ENCODE measurements at regions not wholly inside any gene's neighbourhood (a gene's known extent, or its start where the extent isn't known, plus 50 kb on each side); places are given as distances from the start of the nearest gene placed in this dataset.
"Not testable (repeated sequence)": the region's sequence is repeated elsewhere in the genome, so short reads cannot be mapped to it uniquely, and the experiment has no call there.

DNA sequence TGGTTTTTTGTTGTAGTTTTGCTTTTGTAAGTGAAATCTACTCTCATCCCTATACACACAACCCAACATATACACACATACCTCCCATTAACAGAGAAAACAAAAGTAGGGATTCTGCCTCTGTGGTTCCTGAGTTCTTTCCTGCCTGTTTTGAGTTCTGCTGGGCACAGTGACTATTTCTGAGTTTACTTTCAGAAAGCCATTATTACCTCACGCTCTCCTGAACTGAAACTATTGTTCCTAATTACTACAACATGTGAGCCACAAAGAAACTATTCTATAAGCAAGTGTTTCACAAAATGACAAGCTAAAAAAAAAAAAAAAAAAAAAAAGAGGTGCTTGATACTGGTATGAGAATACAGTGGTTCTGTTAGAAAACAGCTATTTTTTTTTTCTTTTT is 110.9 kb downstream of the ALG10B start:
- Histone ChIP-seq H3K27ac (no peak overlapping the region), H3K79me2 (no peaks in the 10 kb centered on the region), H3K27me3 (no peaks in the 10 kb centered on the region), H3K36me3 (replicated peaks; ENCODE audit: insufficient read depth, low read depth) (no peaks in the 10 kb centered on the region), H3K4me1 (ENCODE audit: insufficient read depth) (no peaks in the 10 kb centered on the region), H3K4me3 (no peak overlapping the region), H3K9me3 (ENCODE audit: low read depth) (no peaks in the 10 kb centered on the region), H2AFZ (no peak overlapping the region), H3K4me2 (no peak overlapping the region), H4K20me1 (ENCODE audit: insufficient read depth, poor library complexity, severe bottlenecking) (no peaks in the 10 kb centered on the region), H3K9me2 (replicated peaks; ENCODE audit: insufficient read depth) (no peaks in the 10 kb centered on the region)
- no peak for DNase-seq (ENCODE audit: low spot score)
- WGBS (ENCODE audit: low lambda C conversion rate, missing lambda C conversion rate): 35% methylated on average over 1 of the region's 1 CpG
- TF ChIP-seq, protein P1, sequence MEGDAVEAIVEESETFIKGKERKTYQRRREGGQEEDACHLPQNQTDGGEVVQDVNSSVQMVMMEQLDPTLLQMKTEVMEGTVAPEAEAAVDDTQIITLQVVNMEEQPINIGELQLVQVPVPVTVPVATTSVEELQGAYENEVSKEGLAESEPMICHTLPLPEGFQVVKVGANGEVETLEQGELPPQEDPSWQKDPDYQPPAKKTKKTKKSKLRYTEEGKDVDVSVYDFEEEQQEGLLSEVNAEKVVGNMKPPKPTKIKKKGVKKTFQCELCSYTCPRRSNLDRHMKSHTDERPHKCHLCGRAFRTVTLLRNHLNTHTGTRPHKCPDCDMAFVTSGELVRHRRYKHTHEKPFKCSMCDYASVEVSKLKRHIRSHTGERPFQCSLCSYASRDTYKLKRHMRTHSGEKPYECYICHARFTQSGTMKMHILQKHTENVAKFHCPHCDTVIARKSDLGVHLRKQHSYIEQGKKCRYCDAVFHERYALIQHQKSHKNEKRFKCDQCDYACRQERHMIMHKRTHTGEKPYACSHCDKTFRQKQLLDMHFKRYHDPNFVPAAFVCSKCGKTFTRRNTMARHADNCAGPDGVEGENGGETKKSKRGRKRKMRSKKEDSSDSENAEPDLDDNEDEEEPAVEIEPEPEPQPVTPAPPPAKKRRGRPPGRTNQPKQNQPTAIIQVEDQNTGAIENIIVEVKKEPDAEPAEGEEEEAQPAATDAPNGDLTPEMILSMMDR (IDR thresholded peaks at IDR 0.05; ENCODE audit: poor library complexity): no peak

DNA sequence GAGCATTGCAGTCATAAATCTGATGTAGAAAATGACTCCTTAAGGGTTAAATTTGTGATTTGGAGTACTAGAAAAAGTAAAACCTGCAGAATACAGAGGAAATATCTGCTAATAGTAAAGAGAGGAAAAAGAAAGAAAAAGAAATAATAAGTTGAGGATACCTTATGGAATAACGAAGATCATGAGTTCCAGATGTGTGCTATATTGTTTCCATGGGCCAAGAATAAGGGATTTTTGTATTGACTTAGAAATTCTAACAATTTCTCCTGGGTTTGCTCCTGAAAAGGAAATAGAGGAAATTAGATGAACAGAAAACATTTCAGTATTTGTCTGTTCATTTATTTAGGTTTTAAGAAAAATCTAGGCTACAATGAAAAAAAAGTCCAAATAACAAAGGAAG is 115.3 kb downstream of the ALG10B start:
- Histone ChIP-seq H3K79me2 (no peaks in the 10 kb centered on the region), H3K27ac (no peak overlapping the region), H3K27me3 (no peaks in the 10 kb centered on the region), H3K36me3 (replicated peaks; ENCODE audit: insufficient read depth, low read depth) (no peaks in the 10 kb centered on the region), H2AFZ (no peak overlapping the region), H3K4me3 (no peak overlapping the region), H3K9me3 (ENCODE audit: low read depth) (no peaks in the 10 kb centered on the region), H3K4me1 (ENCODE audit: insufficient read depth) (no peaks in the 10 kb centered on the region), H3K4me2 (no peak overlapping the region), H4K20me1 (ENCODE audit: insufficient read depth, poor library complexity, severe bottlenecking) (no peaks in the 10 kb centered on the region), H3K9me2 (replicated peaks; ENCODE audit: insufficient read depth) (no peaks in the 10 kb centered on the region)
- 70% methylated on average over 1 of the region's 1 CpG for WGBS (ENCODE audit: low lambda C conversion rate, missing lambda C conversion rate)
- DNase-seq (ENCODE audit: low spot score): no peak
- no peak for TF ChIP-seq EZH2 (IDR thresholded peaks at IDR 0.05; ENCODE audit: borderline replicate concordance)
- no peak for TF ChIP-seq EZH2phosphoT487 (IDR thresholded peaks at IDR 0.05; ENCODE audit: low read depth, severe bottlenecking, unreplicated experiment)
- TF ChIP-seq, protein P1 (IDR thresholded peaks at IDR 0.05; ENCODE audit: poor library complexity): no peak

DNA sequence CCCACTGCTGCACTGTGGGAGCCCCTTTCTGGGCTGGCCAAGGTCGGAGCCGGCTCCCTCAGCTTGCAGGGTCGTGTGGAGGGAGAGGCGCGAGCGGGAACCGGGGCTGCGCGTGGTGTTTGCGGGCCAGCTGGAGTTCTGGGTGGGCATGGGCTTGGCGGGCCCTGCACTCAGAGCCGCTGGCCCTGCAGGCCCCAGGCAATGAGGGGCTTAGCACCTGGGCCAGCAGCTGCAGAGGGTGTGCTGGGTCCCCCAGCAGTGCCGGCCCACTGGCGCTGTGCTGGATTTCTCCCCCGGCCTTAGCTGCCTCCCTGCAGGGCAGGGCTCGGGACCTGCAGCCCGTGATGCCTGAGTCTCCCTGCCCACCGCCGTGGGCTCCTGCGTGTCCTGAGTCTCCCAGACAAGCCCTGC is 125.3 kb downstream of the ALG10B start:
- not testable (repeated sequence) for H4K20me1 ChIP-seq (ENCODE audit: insufficient read depth, poor library complexity, severe bottlenecking); H3K79me2 ChIP-seq; H3K9me3 ChIP-seq (ENCODE audit: low read depth); H2AFZ ChIP-seq; H3K27ac ChIP-seq; H3K36me3 ChIP-seq (replicated peaks; ENCODE audit: insufficient read depth, low read depth); H3K4me3 ChIP-seq; H3K4me2 ChIP-seq; H3K4me1 ChIP-seq (ENCODE audit: insufficient read depth); H3K9me2 ChIP-seq (replicated peaks; ENCODE audit: insufficient read depth); H3K27me3 ChIP-seq; DNase-seq (ENCODE audit: low spot score)
- WGBS (ENCODE audit: low lambda C conversion rate, missing lambda C conversion rate): 97% methylated on average over 15 of the region's 20 CpGs

DNA sequence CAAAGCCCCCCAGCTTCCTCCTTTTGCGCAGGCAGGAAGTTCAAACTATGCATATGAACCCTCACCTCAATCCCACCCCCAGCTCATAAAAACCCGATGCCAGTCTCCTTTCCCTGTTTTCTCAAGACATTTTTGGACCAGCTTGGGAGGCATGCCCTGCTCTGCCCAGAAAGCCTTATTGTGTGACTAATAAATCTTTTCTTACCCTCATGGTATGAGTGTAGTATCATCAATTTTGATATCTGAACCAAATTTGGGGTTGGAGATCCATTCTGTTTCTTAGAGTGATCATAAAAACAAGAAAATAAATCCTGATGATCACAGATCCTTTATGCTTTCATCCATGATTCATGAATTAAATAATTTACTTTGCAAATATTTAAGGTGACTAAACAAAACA is 128.5 kb downstream of the ALG10B start:
- H3K36me3 ChIP-seq (replicated peaks; ENCODE audit: insufficient read depth, low read depth): no peaks in the 10 kb centered on the region
- no peaks in the 10 kb centered on the region for H3K79me2 ChIP-seq
- no peak for TF ChIP-seq EZH2 (IDR thresholded peaks at IDR 0.05; ENCODE audit: borderline replicate concordance)
- TF ChIP-seq, protein P1 (IDR thresholded peaks at IDR 0.05; ENCODE audit: poor library complexity): no peak
- TF ChIP-seq EZH2phosphoT487 (IDR thresholded peaks at IDR 0.05; ENCODE audit: low read depth, severe bottlenecking, unreplicated experiment): no peak
- no peak for DNase-seq (ENCODE audit: low spot score)
- no peak overlapping the region for H3K4me3 ChIP-seq
- H3K9me2 ChIP-seq (replicated peaks; ENCODE audit: insufficient read depth): no peaks in the 10 kb centered on the region
- no peak overlapping the region for H3K27ac ChIP-seq
- no peaks in the 10 kb centered on the region for H3K27me3 ChIP-seq
- no peak overlapping the region for H2AFZ ChIP-seq
- no peaks in the 10 kb centered on the region for H3K9me3 ChIP-seq (ENCODE audit: low read depth)
- H4K20me1 ChIP-seq (ENCODE audit: insufficient read depth, poor library complexity, severe bottlenecking): no peaks in the 10 kb centered on the region
- H3K4me2 ChIP-seq: no peak overlapping the region
- WGBS (ENCODE audit: low lambda C conversion rate, missing lambda C conversion rate): 78% methylated on average over 2 of the region's 2 CpGs
- no peaks in the 10 kb centered on the region for H3K4me1 ChIP-seq (ENCODE audit: insufficient read depth)
